ENCODE measurements at regions not wholly inside any gene's neighbourhood (a gene's known extent, or its start where the extent isn't known, plus 50 kb on each side); places are given as distances from the start of the nearest gene placed in this dataset.
A peak's percentile ranks its signal among the peaks of the same experiment; 100 is the strongest.

DNA sequence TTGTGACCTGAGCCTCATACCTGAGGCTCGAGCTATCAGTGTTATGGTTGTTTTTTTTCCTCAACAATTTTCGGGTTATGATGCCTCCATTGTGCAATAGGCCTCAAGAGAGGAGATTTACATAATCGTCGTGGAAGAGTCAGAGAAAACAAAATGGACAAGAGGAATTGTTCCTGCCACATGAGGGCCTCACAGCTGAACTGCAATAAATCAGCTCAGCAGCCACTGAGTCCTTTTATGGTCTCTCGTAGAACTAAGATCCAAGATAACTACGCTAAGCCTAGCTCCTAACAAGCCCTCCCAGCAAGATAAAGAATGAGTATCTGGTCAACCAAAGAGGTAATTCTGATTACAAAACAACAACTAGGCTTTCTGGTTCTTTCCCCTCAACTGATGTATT, 336.8 kb downstream of the WDR11 start:
- TF ChIP-seq, protein P1, sequence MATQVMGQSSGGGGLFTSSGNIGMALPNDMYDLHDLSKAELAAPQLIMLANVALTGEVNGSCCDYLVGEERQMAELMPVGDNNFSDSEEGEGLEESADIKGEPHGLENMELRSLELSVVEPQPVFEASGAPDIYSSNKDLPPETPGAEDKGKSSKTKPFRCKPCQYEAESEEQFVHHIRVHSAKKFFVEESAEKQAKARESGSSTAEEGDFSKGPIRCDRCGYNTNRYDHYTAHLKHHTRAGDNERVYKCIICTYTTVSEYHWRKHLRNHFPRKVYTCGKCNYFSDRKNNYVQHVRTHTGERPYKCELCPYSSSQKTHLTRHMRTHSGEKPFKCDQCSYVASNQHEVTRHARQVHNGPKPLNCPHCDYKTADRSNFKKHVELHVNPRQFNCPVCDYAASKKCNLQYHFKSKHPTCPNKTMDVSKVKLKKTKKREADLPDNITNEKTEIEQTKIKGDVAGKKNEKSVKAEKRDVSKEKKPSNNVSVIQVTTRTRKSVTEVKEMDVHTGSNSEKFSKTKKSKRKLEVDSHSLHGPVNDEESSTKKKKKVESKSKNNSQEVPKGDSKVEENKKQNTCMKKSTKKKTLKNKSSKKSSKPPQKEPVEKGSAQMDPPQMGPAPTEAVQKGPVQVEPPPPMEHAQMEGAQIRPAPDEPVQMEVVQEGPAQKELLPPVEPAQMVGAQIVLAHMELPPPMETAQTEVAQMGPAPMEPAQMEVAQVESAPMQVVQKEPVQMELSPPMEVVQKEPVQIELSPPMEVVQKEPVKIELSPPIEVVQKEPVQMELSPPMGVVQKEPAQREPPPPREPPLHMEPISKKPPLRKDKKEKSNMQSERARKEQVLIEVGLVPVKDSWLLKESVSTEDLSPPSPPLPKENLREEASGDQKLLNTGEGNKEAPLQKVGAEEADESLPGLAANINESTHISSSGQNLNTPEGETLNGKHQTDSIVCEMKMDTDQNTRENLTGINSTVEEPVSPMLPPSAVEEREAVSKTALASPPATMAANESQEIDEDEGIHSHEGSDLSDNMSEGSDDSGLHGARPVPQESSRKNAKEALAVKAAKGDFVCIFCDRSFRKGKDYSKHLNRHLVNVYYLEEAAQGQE (IDR thresholded peaks at IDR 0.05; ENCODE audit: unreplicated experiment), result no peak
- TF ChIP-seq, protein P2, sequence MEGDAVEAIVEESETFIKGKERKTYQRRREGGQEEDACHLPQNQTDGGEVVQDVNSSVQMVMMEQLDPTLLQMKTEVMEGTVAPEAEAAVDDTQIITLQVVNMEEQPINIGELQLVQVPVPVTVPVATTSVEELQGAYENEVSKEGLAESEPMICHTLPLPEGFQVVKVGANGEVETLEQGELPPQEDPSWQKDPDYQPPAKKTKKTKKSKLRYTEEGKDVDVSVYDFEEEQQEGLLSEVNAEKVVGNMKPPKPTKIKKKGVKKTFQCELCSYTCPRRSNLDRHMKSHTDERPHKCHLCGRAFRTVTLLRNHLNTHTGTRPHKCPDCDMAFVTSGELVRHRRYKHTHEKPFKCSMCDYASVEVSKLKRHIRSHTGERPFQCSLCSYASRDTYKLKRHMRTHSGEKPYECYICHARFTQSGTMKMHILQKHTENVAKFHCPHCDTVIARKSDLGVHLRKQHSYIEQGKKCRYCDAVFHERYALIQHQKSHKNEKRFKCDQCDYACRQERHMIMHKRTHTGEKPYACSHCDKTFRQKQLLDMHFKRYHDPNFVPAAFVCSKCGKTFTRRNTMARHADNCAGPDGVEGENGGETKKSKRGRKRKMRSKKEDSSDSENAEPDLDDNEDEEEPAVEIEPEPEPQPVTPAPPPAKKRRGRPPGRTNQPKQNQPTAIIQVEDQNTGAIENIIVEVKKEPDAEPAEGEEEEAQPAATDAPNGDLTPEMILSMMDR (conservative IDR thresholded peaks at IDR 0.05; ENCODE audit: low read depth in 2 of 2), result peak in 1 of 2 experiments; percentile 40; a peak in 2 of 4 replicates
- no peak for TF ChIP-seq POLR2AphosphoS5 (IDR thresholded peaks at IDR 0.05; ENCODE audit: low read depth)
- TF ChIP-seq JUNB (IDR thresholded peaks at IDR 0.05; ENCODE audit: unreplicated experiment), result no peak
- no peak for TF ChIP-seq CREB1 (CRISPR knock-in tag; IDR thresholded peaks at IDR 0.05; ENCODE audit: low read depth)
- TF ChIP-seq EZH2 (IDR thresholded peaks at IDR 0.05; ENCODE audit: low read depth, unreplicated experiment), result no peak
- TF ChIP-seq, protein P3, sequence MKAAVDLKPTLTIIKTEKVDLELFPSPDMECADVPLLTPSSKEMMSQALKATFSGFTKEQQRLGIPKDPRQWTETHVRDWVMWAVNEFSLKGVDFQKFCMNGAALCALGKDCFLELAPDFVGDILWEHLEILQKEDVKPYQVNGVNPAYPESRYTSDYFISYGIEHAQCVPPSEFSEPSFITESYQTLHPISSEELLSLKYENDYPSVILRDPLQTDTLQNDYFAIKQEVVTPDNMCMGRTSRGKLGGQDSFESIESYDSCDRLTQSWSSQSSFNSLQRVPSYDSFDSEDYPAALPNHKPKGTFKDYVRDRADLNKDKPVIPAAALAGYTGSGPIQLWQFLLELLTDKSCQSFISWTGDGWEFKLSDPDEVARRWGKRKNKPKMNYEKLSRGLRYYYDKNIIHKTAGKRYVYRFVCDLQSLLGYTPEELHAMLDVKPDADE (IDR thresholded peaks at IDR 0.05), result no peak
- TF ChIP-seq ZNF114 (CRISPR knock-in tag; IDR thresholded peaks at IDR 0.05), result no peak
- no peak for TF ChIP-seq EZH2phosphoT487 (IDR thresholded peaks at IDR 0.05; ENCODE audit: unreplicated experiment)
- TF ChIP-seq ZNF331 (CRISPR knock-in tag; IDR thresholded peaks at IDR 0.05; ENCODE audit: low read depth), result no peak
- no peak for TF ChIP-seq NANOG (IDR thresholded peaks at IDR 0.05; ENCODE audit: borderline replicate concordance)
- no peak for TF ChIP-seq STAT1 (IDR thresholded peaks at IDR 0.05; ENCODE audit: unreplicated experiment)

Data from GM23338 (cell line).